ENCODE measurements at regions not wholly inside any gene's neighbourhood (a gene's known extent, or its start where the extent isn't known, plus 50 kb on each side); places are given as distances from the start of the nearest gene placed in this dataset.

DNA sequence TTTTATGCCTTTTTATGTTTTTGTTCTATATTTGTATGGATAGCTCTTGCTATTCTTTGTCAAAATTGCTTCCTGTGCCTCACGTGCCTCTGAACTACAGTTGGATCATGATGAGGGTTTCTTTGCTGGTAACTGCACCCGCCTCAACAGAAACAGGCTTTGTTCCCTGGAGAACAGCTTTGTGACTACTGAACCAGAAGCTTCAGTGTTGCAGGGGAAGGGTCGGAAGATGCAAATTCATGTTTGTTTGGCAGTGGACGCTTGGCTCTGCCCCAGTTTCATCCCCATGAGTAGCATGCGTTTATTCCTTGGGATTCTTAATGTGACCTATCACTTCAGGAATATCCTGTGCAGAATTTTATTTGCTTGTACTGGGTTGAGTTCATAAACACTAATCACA lies 959.1 kb upstream of the WWC1 start:
- DNase-seq (ENCODE audit: low spot score), result no peak
- Mint-ChIP-seq H3K4me3 (ENCODE audit: unreplicated experiment) (no peak overlapping the region), H3K27me3 (ENCODE audit: low read depth) (peaks cover 24% of the 10 kb centered on the region), H3K4me1 (ENCODE audit: low read depth) (no peaks in the 10 kb centered on the region), H3K36me3 (ENCODE audit: low read depth) (no peaks in the 10 kb centered on the region), H3K27ac (ENCODE audit: unreplicated experiment) (no peak overlapping the region), H3K9me3 (ENCODE audit: low read depth) (peaks cover 4% of the 10 kb centered on the region)
- no peak for TF ChIP-seq CTCF (IDR thresholded peaks at IDR 0.05)

DNA sequence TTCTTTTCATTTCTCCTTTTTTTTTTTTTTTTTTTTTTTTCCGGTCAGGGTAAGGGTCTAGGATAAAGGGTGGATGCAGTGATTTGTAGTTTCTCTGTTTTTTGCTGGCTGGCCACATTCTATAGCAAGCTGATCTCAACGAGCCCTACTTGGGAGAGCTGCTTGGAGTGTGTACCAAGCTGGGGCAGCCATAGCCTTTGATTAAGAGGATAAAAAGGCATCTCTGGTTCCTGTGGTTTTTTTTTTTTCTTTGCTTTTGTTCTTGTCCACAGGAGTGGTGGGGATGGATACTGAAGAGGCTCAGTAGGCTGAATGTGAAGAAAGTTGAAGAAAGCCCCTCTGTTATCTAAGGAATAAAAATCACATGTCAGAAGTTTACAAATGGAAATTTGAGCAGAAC lies 955.3 kb upstream of the WWC1 start:
- no peaks in the 10 kb centered on the region for H3K4me1 Mint-ChIP-seq (ENCODE audit: low read depth)
- peaks cover 29% of the 10 kb centered on the region for H3K27me3 Mint-ChIP-seq (ENCODE audit: low read depth)
- H3K36me3 Mint-ChIP-seq (ENCODE audit: low read depth), result no peaks in the 10 kb centered on the region
- no peak overlapping the region for H3K27ac Mint-ChIP-seq (ENCODE audit: unreplicated experiment)
- H3K4me3 Mint-ChIP-seq (ENCODE audit: unreplicated experiment), result no peak overlapping the region
- peaks cover 4% of the 10 kb centered on the region for H3K9me3 Mint-ChIP-seq (ENCODE audit: low read depth)
- no peak for TF ChIP-seq CTCF (IDR thresholded peaks at IDR 0.05)
- DNase-seq (ENCODE audit: low spot score), result no peak

DNA sequence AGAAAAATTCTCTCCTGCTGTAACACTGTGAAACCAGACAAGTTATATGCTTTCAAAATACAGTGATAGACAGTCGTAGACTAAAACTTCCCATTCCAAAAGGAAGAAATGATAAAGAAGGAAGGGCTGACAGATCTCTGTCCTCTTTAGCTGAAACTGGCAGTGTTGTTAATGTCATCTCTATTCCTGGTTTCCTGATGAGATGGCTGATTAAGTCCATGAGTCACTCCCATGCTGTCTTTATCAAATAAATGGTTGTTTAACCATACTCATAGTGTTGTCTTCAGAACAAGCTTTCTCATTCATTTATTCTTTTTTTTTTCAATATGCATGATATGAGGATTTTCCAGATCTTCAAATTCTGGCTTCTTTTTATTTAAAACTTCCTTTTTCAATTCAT lies 952.2 kb upstream of the WWC1 start:
- H3K27ac Mint-ChIP-seq (ENCODE audit: unreplicated experiment), result no peak overlapping the region
- H3K36me3 Mint-ChIP-seq (ENCODE audit: low read depth), result no peaks in the 10 kb centered on the region
- DNase-seq (ENCODE audit: low spot score), result no peak
- no peak for TF ChIP-seq CTCF (IDR thresholded peaks at IDR 0.05)
- H3K27me3 Mint-ChIP-seq (ENCODE audit: low read depth), result peaks cover 25% of the 10 kb centered on the region
- no peak overlapping the region for H3K4me3 Mint-ChIP-seq (ENCODE audit: unreplicated experiment)
- H3K9me3 Mint-ChIP-seq (ENCODE audit: low read depth), result no peaks in the 10 kb centered on the region
- H3K4me1 Mint-ChIP-seq (ENCODE audit: low read depth), result no peaks in the 10 kb centered on the region

DNA sequence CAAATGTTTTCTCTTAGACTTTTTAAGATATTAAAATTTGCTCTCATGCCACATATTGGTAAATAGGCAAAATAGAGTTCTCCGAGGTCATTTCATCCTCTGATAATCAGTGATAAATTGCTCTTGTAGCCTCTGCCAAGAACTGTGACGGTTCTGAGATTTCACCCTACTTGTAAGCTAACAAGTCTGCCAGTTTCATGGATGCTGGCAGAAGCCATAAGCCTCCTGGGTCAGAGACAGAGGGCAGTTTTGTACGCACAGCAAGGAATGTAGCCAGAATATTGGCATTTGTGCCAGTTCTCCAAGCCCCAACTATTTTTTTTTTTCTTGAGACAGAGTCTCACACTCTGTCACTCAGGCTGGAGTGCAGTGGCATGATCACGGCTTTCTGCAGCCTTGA lies 945.0 kb upstream of the WWC1 start:
- TF ChIP-seq CTCF (IDR thresholded peaks at IDR 0.05), result no peak
- DNase-seq (ENCODE audit: low spot score), result no peak
- Mint-ChIP-seq H3K4me1 (ENCODE audit: low read depth) (no peaks in the 10 kb centered on the region), H3K36me3 (ENCODE audit: low read depth) (no peaks in the 10 kb centered on the region), H3K27ac (ENCODE audit: unreplicated experiment) (no peak overlapping the region), H3K4me3 (ENCODE audit: unreplicated experiment) (no peak overlapping the region), H3K27me3 (ENCODE audit: low read depth) (peaks cover 26% of the 10 kb centered on the region), H3K9me3 (ENCODE audit: low read depth) (no peaks in the 10 kb centered on the region)

GRCh38 chr5:167348251-167348926 lies 943.1 kb upstream of the WWC1 start:
- Mint-ChIP-seq H3K9me3 (ENCODE audit: low read depth) (no peaks in the 10 kb centered on the region), H3K36me3 (ENCODE audit: low read depth) (no peaks in the 10 kb centered on the region), H3K27me3 (ENCODE audit: low read depth) (peaks cover 27% of the 10 kb centered on the region), H3K4me1 (ENCODE audit: low read depth) (no peaks in the 10 kb centered on the region), H3K4me3 (ENCODE audit: unreplicated experiment) (no peak overlapping the region), H3K27ac (ENCODE audit: unreplicated experiment) (no peak overlapping the region)
- no peak for DNase-seq (ENCODE audit: low spot score)
- no peak for TF ChIP-seq CTCF (IDR thresholded peaks at IDR 0.05)
